ENCODE measurements at regions not wholly inside any gene's neighbourhood (a gene's known extent, or its start where the extent isn't known, plus 50 kb on each side); places are given as distances from the start of the nearest gene placed in this dataset.

DNA sequence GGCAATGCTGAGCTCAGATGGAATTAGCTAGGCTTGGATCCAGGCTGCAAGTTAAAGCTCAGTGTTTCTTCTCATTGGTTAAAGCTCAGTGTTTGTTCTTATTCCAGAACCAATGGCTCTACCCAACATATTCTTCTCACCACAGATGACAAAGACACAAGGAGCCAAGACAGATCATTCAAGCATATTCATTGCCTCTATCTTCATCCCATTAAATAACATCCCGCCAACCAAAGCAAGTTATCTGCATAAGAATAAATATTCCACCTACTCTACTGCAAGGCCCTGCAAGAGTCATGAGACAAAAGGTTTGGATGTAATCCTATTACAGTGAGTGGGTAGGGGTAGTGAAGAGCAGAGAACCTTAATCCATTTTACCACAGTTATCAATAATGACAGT is 766.5 kb downstream of the C4orf33 start:
- TF ChIP-seq POLR2A (IDR thresholded peaks at IDR 0.05; ENCODE audit: low read length) (no peak), RCOR1 (IDR thresholded peaks at IDR 0.05; ENCODE audit: low read depth, low read length) (no peak), RAD21 (conservative IDR thresholded peaks at IDR 0.05 in 1 of 2, IDR thresholded peaks at IDR 0.05 in 1 of 2) (no peak), RNF2 (IDR thresholded peaks at IDR 0.05; ENCODE audit: borderline replicate concordance, low read depth) (no peak), CHD2 (IDR thresholded peaks at IDR 0.05; ENCODE audit: low read length, partially characterized antibody) (no peak), SMC3 (IDR thresholded peaks at IDR 0.05) (no peak), ZFP36 (IDR thresholded peaks at IDR 0.05; ENCODE audit: borderline replicate concordance, partially characterized antibody) (no peak), EP300 (IDR thresholded peaks at IDR 0.05) (no peak), BHLHE40 (IDR thresholded peaks at IDR 0.05; ENCODE audit: low read depth, low read length) (no peak)
- TF ChIP-seq, protein P1, sequence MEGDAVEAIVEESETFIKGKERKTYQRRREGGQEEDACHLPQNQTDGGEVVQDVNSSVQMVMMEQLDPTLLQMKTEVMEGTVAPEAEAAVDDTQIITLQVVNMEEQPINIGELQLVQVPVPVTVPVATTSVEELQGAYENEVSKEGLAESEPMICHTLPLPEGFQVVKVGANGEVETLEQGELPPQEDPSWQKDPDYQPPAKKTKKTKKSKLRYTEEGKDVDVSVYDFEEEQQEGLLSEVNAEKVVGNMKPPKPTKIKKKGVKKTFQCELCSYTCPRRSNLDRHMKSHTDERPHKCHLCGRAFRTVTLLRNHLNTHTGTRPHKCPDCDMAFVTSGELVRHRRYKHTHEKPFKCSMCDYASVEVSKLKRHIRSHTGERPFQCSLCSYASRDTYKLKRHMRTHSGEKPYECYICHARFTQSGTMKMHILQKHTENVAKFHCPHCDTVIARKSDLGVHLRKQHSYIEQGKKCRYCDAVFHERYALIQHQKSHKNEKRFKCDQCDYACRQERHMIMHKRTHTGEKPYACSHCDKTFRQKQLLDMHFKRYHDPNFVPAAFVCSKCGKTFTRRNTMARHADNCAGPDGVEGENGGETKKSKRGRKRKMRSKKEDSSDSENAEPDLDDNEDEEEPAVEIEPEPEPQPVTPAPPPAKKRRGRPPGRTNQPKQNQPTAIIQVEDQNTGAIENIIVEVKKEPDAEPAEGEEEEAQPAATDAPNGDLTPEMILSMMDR (IDR thresholded peaks at IDR 0.05) = no peak
- TF ChIP-seq, protein P2, sequence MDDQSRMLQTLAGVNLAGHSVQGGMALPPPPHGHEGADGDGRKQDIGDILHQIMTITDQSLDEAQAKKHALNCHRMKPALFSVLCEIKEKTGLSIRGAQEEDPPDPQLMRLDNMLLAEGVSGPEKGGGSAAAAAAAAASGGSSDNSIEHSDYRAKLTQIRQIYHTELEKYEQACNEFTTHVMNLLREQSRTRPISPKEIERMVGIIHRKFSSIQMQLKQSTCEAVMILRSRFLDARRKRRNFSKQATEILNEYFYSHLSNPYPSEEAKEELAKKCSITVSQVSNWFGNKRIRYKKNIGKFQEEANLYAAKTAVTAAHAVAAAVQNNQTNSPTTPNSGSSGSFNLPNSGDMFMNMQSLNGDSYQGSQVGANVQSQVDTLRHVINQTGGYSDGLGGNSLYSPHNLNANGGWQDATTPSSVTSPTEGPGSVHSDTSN (IDR thresholded peaks at IDR 0.05) = no peak
- TF ChIP-seq, protein P3, sequence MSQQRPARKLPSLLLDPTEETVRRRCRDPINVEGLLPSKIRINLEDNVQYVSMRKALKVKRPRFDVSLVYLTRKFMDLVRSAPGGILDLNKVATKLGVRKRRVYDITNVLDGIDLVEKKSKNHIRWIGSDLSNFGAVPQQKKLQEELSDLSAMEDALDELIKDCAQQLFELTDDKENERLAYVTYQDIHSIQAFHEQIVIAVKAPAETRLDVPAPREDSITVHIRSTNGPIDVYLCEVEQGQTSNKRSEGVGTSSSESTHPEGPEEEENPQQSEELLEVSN (IDR thresholded peaks at IDR 0.05; ENCODE audit: borderline replicate concordance, low read depth) = no peak

Data from A549 (cell line).